ENCODE measurements at regions not wholly inside any gene's neighbourhood (a gene's known extent, or its start where the extent isn't known, plus 50 kb on each side); places are given as distances from the start of the nearest gene placed in this dataset.

- Histone ChIP-seq H3K4me3 (no peak overlapping the region), H3K4me1 (peaks cover 3% of the 10 kb centered on the region), H3K9me3 (peaks cover 4% of the 10 kb centered on the region), H3K27me3 (no peaks in the 10 kb centered on the region), H3K36me3 (no peaks in the 10 kb centered on the region), H3K27ac (no peak overlapping the region)
- no peak for DNase-seq (ENCODE audit: extremely low spot score in 2 of 2)
- intact Hi-C loops (cut with DNase I) = no loop called here
- TF ChIP-seq CTCF (IDR thresholded peaks at IDR 0.05) = no peak
- no peak for TF ChIP-seq POLR2A (IDR thresholded peaks at IDR 0.05)
- no peak for TF ChIP-seq POLR2AphosphoS5 (IDR thresholded peaks at IDR 0.05; ENCODE audit: insufficient read depth in 1 of 2, low read depth in 1 of 2)
Observed at GRCh38 chr4:3713346-3713745, 52.8 kb upstream of the ADRA2C start.

- no peaks in the 10 kb centered on the region for H3K9me3 ChIP-seq
- TF ChIP-seq CTCF (IDR thresholded peaks at IDR 0.05) = no peak
- TF ChIP-seq POLR2A (IDR thresholded peaks at IDR 0.05) = no peak
- TF ChIP-seq POLR2AphosphoS5 (IDR thresholded peaks at IDR 0.05; ENCODE audit: insufficient read depth in 1 of 2, low read depth in 1 of 2) = no peak
- no peak overlapping the region for H3K27ac ChIP-seq
- H3K27me3 ChIP-seq = no peaks in the 10 kb centered on the region
- H3K4me3 ChIP-seq = no peak overlapping the region
- intact Hi-C loops (cut with DNase I) = no loop called here
- H3K4me1 ChIP-seq = peaks cover 7% of the 10 kb centered on the region
- no peak for DNase-seq (ENCODE audit: extremely low spot score in 2 of 2)
- no peaks in the 10 kb centered on the region for H3K36me3 ChIP-seq
Observed at GRCh38 chr4:3712936-3713335, 53.2 kb upstream of the ADRA2C start.

DNA sequence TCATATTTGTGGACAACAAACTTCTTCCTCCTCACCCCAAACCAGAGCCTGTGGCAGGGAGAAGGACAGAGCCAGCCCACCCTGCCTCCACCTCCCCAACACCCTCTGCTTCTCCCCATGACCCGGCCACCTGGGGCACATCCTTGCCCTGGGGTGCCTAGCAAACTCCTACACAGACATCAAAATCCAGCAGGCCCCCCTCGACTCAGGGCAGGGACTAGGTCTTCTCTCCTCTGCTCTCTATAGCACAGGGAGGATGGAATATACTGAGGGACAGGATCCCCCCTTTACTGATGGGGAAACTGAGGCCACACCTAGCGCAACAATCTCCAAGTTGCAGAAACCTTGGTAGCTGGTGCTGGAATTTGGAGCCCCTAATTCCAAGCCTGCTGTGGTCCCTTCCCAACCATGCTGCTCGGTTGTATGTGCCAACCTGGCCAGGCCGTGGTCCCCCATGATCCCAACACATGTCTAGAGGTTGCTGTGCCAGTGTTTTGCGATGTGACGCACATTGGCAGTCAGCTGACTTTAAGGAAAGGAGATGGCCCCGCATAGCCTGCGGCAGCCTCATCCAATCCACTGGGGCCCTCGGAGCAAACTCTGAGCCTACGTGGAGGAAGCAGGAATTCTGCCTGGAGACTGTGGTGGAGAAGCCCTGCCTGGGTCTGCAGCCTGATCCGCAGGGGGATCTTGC lies 53.9 kb upstream of the ADRA2C start:
- no peak overlapping the region for H3K27ac ChIP-seq
- H3K4me1 ChIP-seq = peaks cover 14% of the 10 kb centered on the region
- DNase-seq (ENCODE audit: extremely low spot score in 2 of 2) = no peak
- H3K4me3 ChIP-seq = no peak overlapping the region
- intact Hi-C loops (cut with DNase I) = no loop called here
- H3K27me3 ChIP-seq = no peaks in the 10 kb centered on the region
- no peaks in the 10 kb centered on the region for H3K9me3 ChIP-seq
- no peaks in the 10 kb centered on the region for H3K36me3 ChIP-seq
- TF ChIP-seq POLR2A (IDR thresholded peaks at IDR 0.05) = no peak
- no peak for TF ChIP-seq POLR2AphosphoS5 (IDR thresholded peaks at IDR 0.05; ENCODE audit: insufficient read depth in 1 of 2, low read depth in 1 of 2)
- no peak for TF ChIP-seq CTCF (IDR thresholded peaks at IDR 0.05)

GRCh38 chr4:3711183-3712111 lies 54.7 kb upstream of the ADRA2C start:
- H3K27me3 ChIP-seq = no peaks in the 10 kb centered on the region
- intact Hi-C loops (cut with DNase I) = no loop called here
- H3K9me3 ChIP-seq = no peaks in the 10 kb centered on the region
- TF ChIP-seq POLR2AphosphoS5 (IDR thresholded peaks at IDR 0.05; ENCODE audit: insufficient read depth in 1 of 2, low read depth in 1 of 2) (no peak), POLR2A (IDR thresholded peaks at IDR 0.05) (no peak), CTCF (IDR thresholded peaks at IDR 0.05) (no peak)
- H3K36me3 ChIP-seq = no peaks in the 10 kb centered on the region
- no peak overlapping the region for H3K4me3 ChIP-seq
- H3K27ac ChIP-seq = no peak overlapping the region
- no peak for DNase-seq (ENCODE audit: extremely low spot score in 2 of 2)
- H3K4me1 ChIP-seq = peaks cover 16% of the 10 kb centered on the region
